Pancreas (tissue), 10 donors: ENCODE measurements at regions not wholly inside any gene's neighbourhood (a gene's known extent, or its start where the extent isn't known, plus 50 kb on each side); places are given as distances from the start of the nearest gene placed in this dataset.

Experiments used
- ATAC-seq, 4 donors: fragments of 200-7000 bp; cut with Tn5 transposase; one replicate each; pipeline versions ENCODE4 v1.8.0 to v1.9.1; 2020; ENCODE audit warnings: mild to moderate bottlenecking in 4 of 4, moderate library complexity in 4 of 4
- DNase-seq, 6 donors: peaks; one replicate each; pipeline ENCODE4 v3.0.0-alpha.2; 2020
- FAIRE-seq: peaks from 2 replicates; lab custom pipeline; 2012; peaks lifted over from hg19 to GRCh38; lab: Jason Lieb, UNC
- H3K27ac ChIP-seq, 4 donors: fragments of 200-600 bp; sonication (generic); 1 replicate in 3 of 4; 2 replicates in 1 of 4; pipeline versions ENCODE4 v1.5.0 to v1.8.0; 2020
- H3K27me3 ChIP-seq, 4 donors: fragments of 200-600 bp; one replicate each; pipeline ENCODE4 v1.8.0; 2021
- H3K36me3 ChIP-seq, 3 donors: fragments of 200-600 bp; sonication (generic) in 1 of 3; one replicate each; pipeline versions ENCODE4 v1.5.0 to v1.8.0; 2020 to 2021
- H3K4me1 ChIP-seq, 3 donors: fragments of 200-600 bp; one replicate each; pipeline ENCODE4 v1.8.0; 2021
- H3K4me3 ChIP-seq, 4 donors: fragments of 200-600 bp; sonication (generic) in 2 of 4; one replicate each; pipeline versions ENCODE4 v1.5.0 to v1.8.0; 2020 to 2021
- H3K9me3 ChIP-seq, 4 donors: fragments of 200-600 bp; one replicate each; pipeline ENCODE4 v1.8.0; 2021
- WGBS, 2 donors: extraction: QIAGEN DNeasy Blood & Tissue Kit; methylation state at CpG; one replicate each; pipeline ENCODE4 v1.1.7; 2013; 5-methylcytosine and 5-hydroxymethylcytosine counted together
- intact Hi-C, 3 donors: fragments of 100-400 bp; cut with DNase I; formaldehyde crosslinking; loops; one replicate each; pipeline versions ENCODE4 v1.11.1 to v1.14.2; 2022
- TF ChIP-seq, protein P1 (sequence below), 4 donors: fragments of 200-600 bp; sonication (generic) in 3 of 4; IDR thresholded peaks; one replicate each; pipeline versions ENCODE4 v1.5.0 to v1.8.0; 2021; ENCODE audit warnings: antibody characterized with exemption in 4 of 4
- donor health status: healthy with polysubstance abuse.
- donor health status: DM: no; HTN: no; CAD: no; lungs with moderate emphysema.
- donor health status: DM: no; HTN: no; CAD: no.
- donor health status: control.
- donor health status: control.
- donor health status: Bipolar disorder and iron deficiency.
- donor health status: DM: yes; HTN: yes; CAD: no.
- donor health status: DM: no; HTN: no; CAD: no.
- donor health status: DM: no; HTN: no; CAD: no.
- donor health status: DM: yes; HTN: yes; CAD: no.

DNA sequence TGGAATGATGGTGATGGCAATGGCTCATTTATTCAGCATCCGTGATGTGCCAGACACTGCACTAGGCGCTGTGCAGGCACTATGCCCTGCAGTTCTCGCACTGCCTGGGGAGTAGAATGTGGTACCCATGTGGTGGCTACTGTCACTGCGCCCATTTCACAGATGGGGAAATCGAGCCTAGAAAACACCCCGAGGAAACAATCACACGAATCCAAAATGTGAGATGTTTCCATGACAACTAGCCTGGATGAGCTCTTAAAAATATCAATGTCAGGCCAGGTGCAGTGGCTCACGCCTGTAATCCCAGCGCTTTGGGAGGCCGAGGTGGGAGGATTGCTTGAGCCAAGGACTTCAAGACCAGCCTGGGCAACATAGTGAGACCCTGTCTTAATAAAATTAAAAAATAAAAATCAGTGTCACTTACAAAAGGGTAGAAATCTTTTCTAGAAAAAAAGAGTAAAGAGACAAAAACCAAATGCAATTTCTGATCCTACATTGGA, 57.9 kb upstream of the TNRC6A start:
- Histone ChIP-seq H3K27me3 (no peaks in the 10 kb centered on the region), H3K4me1 (no peaks in the 10 kb centered on the region), H3K9me3 (no peaks in the 10 kb centered on the region), H3K36me3 (no peaks in the 10 kb centered on the region), H3K4me3 (no peak overlapping the region), H3K27ac (no peak overlapping the region)
- DNase-seq = no peak
- ATAC-seq = no peak
- TF ChIP-seq, protein P1, sequence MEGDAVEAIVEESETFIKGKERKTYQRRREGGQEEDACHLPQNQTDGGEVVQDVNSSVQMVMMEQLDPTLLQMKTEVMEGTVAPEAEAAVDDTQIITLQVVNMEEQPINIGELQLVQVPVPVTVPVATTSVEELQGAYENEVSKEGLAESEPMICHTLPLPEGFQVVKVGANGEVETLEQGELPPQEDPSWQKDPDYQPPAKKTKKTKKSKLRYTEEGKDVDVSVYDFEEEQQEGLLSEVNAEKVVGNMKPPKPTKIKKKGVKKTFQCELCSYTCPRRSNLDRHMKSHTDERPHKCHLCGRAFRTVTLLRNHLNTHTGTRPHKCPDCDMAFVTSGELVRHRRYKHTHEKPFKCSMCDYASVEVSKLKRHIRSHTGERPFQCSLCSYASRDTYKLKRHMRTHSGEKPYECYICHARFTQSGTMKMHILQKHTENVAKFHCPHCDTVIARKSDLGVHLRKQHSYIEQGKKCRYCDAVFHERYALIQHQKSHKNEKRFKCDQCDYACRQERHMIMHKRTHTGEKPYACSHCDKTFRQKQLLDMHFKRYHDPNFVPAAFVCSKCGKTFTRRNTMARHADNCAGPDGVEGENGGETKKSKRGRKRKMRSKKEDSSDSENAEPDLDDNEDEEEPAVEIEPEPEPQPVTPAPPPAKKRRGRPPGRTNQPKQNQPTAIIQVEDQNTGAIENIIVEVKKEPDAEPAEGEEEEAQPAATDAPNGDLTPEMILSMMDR (IDR thresholded peaks at IDR 0.05) = no peak
- FAIRE-seq = no peak
- intact Hi-C loops = no loop called here
- 74 to 77% methylated on average over 10 of the region's 10 CpGs for WGBS, 2 donors

DNA sequence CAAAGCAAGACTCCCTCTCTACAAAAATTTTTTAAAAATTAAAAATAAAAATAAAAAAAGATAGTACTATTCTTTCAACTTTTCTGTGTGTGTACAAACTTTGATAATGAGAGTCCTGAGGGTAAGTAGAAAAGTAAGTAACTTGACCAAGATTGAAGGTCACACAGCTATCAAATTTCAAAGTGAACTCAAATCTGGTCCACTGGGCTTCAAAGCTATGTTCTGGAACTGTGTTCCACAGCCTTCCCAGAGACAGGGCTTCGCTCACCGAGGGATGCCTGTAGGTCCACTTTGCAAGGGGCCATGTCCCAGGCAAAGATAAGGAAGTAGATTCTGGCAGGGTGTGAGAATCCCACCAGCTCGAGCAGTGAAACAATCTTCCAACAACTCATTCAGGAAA, 56.3 kb upstream of the TNRC6A start:
- H3K4me3 ChIP-seq = no peak overlapping the region
- WGBS, 2 donors = 77 to 85% methylated on average over 3 of the region's 3 CpGs
- no peak for ATAC-seq
- H3K4me1 ChIP-seq = no peaks in the 10 kb centered on the region
- intact Hi-C loops = no loop called here
- TF ChIP-seq, protein P1 (IDR thresholded peaks at IDR 0.05) = no peak
- H3K27ac ChIP-seq = no peak overlapping the region
- FAIRE-seq = no peak
- DNase-seq = no peak
- no peaks in the 10 kb centered on the region for H3K9me3 ChIP-seq
- no peaks in the 10 kb centered on the region for H3K27me3 ChIP-seq
- no peaks in the 10 kb centered on the region for H3K36me3 ChIP-seq

DNA sequence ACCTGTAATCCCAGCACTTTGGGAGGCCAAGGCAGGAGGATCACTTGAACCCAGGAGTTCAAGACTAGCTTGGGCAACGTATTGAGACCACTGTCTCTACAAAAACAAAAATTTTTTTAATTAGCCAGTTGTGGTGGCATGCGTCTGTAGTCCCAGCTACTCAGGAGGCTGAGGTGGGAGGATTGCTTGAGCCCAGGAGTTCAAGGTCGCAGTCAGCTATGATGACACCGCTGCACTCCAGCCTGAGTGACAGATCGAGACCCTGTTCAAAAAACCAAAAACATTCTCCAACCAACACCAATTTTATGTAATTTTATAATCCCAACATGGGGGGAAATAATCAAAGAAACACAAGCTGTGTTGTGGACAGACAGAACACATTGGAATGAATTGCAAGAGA, 54.6 kb upstream of the TNRC6A start:
- H3K4me1 ChIP-seq = no peaks in the 10 kb centered on the region
- intact Hi-C loops = no loop called here
- no peak overlapping the region for H3K27ac ChIP-seq
- 84 to 88% methylated on average over 5 of the region's 5 CpGs for WGBS, 2 donors
- no peak for DNase-seq
- no peak for FAIRE-seq
- H3K27me3 ChIP-seq = no peaks in the 10 kb centered on the region
- no peak for ATAC-seq
- no peaks in the 10 kb centered on the region for H3K9me3 ChIP-seq
- no peak overlapping the region for H3K4me3 ChIP-seq
- TF ChIP-seq, protein P1 (IDR thresholded peaks at IDR 0.05) = no peak
- H3K36me3 ChIP-seq = no peaks in the 10 kb centered on the region

DNA sequence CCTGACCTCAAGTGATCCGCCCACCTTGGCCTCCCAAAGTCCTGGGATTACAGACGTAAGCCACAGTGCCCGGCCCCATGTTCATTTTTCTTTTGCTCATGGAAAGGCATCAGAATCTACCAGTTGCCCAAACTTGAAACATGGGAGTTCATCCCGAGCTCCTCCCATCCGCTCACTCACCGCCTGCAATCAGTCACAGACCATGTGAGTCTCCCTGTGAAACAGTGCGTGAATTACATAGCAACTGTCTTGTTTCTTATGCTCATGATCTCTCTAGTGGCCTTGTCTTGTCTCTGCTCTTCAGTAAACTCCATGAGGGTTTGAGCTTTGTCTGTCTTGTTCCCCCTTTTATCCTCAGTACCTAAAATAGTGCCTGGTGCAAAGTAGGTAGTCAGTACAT, 52.1 kb upstream of the TNRC6A start:
- 89 to 91% methylated on average over 7 of the region's 7 CpGs for WGBS, 2 donors
- no peaks in the 10 kb centered on the region for H3K4me1 ChIP-seq
- FAIRE-seq (no peak), ATAC-seq (no peak), DNase-seq (no peak)
- no peaks in the 10 kb centered on the region for H3K36me3 ChIP-seq
- no peaks in the 10 kb centered on the region for H3K9me3 ChIP-seq
- intact Hi-C loops = no loop called here
- TF ChIP-seq, protein P1 (IDR thresholded peaks at IDR 0.05) = no peak
- H3K4me3 ChIP-seq = no peak overlapping the region
- H3K27ac ChIP-seq = no peak overlapping the region
- no peaks in the 10 kb centered on the region for H3K27me3 ChIP-seq
